Stimulated activated CD4-positive, alpha-beta T cell treated with anti-CD3 and anti-CD28 coated beads, Interleukin-12 subunit alpha, Interleukin-12 subunit beta, amount 100 ng/mL, for 48 hours (primary cell): ENCODE measurements at regions not wholly inside any gene's neighbourhood (a gene's known extent, or its start where the extent isn't known, plus 50 kb on each side); places are given as distances from the start of the nearest gene placed in this dataset.

Experiments used
- DNase-seq, 3 donors: peaks; one replicate each; pipeline ENCODE4 v3.0.0-alpha.2; 2020; ENCODE audit warnings: low read depth in 2 of 3, low spot score in 1 of 3

DNA sequence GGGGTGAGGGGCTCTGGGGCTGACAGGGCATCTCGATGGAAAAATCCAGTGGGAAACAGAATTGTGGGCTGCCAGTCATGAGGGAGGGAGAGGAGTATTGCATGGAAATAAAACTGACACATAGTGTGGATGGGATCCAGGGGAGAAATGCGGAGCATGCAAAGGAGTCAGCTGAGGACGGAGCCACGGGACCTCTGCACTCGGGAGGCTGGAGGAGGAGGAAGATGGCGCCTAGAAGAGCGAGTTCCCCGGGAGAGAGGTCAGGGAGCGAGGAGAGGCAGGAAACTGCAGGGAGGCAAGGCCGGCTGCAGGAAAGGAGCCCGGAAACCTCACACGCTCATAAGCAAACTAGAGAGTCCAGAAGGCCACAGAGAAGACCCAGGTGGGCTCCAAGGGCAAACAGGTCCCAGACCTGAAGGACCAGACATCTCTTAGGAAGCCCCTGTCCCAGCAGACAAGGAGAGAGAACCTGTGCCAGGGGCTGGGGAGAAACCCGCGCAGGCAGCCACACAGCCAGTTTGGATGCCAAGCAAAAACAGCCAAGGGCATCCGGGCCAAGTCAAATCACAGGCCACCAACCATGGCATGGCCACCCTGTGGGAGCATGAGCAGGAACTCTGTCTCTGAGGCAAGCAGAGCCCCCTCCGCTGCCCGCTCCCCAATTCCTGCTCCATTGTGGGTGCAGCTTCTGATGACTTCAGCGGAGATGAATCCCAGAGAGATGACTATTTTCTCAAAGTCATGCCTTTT, 218.8 kb upstream of the ID2 start:
- no peak for DNase-seq

DNA sequence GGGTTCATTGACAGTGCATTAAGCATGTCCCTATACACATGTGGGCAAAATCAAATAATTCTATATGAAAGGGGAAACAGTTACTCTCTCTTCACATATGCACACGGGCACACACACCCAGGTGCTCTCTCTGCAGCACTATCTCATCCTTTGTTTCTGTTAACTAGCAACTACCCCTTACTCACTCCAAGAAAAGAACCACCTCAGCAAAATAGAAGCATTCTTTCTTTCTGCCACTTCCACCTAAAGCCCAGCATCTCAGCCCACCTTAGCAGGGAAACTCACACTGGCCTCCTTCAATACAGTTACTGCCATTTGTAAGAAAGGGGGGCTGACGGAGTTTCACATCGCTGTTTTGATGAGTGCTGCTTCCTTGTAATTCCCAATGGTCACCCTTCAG, 216.3 kb upstream of the ID2 start:
- no peak for DNase-seq

DNA sequence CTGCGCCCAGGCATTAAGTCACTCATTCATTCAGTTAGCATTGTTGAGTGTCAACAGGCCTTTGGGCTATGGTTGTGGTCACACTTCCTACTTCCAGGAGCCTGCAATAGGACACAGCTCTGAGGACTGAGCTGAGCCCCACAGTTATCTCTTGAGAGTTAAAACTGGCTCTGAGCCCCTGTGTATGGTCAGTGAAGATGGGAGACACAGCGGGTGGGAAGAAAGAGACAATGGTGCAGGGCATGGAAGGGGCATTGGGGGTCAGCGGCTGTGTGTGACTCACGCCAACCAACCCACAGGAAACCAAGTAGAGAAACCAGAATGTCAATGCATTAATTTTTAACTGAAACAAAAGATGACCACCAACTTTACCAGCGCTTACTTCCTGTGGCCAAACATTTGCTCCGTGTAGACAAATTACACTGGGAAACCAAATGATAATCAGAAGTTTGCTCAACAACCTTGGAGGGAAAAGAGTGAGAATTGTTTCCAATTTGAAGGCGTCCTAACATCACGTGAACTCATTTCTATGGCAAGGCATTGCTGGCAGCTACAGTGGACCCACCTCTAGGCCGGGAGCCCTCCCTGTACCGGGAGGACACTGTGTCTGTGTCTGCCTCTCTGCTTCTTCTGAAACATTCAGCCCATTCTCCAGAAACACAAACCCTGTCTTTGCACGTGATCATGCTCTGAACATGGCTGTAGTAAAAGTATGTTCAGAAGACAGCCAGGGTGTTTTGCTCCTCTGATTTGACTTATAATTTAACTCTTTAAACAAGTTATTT, 212.0 kb upstream of the ID2 start:
- DNase-seq = no peak

DNA sequence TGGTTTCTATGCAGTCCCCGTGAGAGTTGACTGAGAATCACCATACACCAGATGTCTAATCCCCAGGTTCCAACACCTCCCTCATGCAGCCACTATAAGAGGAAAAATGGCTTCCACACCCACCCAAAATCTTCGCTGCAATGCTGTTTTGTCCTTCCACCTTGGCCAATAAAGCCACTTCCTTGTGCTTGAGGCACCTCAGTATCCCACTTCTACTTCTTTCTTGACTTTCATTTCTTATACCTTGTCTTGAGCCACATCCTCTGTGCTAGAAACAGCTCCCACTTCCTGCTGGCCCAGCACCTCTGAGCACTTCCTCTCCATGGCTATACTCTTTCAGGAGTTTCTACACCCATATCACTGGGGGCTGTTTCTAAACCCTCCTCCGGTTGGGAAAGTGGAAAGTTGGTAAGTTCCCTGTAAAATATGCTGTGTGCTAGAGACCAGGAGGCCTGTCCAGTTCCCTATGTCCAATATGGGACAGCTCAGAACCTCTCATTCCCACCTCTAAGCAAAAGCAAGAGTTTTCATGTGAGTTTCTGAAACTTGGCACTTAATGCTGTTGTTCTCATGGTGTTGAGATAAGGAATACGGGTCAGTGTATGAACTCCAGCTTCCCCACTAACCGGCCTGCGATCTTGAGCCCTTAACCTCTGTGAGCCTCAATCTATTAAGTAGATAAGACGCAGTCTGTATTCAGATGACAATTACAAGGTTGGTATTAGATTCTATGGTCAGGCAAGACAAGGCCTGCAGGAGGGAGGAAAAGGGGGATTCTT, 209.1 kb upstream of the ID2 start:
- DNase-seq = no peak

DNA sequence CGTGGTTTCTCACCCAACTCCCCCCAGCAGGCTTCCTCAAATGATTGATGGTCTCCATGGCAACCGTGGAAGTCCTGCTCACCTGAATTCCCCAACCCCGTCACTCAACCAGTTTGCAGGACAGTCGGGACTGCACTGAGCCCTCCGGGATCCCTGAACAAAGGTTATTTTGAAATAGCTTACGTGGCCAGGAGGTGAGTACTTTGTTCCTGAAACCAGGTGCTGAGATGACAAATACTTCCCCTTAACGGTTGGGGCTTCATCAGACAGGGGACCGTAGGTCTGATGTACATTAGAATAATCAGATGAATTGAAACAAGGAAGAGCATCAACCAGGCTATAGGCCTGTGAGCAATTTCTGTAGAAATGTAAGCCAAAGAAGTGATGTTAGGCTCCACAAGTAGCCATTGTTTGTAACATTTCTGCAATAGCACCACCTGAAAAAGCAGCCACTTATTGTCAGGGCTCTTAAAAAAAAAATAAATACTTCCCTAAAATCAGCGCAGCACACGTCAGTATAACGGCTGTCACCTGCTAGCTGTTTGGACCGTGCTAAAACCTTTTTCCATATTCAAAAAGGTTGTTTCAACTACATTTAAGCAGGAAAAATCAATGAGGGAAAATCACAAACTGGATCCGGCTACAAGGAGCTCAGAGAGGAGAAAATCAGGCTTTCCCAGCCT, 206.4 kb upstream of the ID2 start:
- peak in 2 of 3 donors; percentile 31 to 48 for DNase-seq

DNA sequence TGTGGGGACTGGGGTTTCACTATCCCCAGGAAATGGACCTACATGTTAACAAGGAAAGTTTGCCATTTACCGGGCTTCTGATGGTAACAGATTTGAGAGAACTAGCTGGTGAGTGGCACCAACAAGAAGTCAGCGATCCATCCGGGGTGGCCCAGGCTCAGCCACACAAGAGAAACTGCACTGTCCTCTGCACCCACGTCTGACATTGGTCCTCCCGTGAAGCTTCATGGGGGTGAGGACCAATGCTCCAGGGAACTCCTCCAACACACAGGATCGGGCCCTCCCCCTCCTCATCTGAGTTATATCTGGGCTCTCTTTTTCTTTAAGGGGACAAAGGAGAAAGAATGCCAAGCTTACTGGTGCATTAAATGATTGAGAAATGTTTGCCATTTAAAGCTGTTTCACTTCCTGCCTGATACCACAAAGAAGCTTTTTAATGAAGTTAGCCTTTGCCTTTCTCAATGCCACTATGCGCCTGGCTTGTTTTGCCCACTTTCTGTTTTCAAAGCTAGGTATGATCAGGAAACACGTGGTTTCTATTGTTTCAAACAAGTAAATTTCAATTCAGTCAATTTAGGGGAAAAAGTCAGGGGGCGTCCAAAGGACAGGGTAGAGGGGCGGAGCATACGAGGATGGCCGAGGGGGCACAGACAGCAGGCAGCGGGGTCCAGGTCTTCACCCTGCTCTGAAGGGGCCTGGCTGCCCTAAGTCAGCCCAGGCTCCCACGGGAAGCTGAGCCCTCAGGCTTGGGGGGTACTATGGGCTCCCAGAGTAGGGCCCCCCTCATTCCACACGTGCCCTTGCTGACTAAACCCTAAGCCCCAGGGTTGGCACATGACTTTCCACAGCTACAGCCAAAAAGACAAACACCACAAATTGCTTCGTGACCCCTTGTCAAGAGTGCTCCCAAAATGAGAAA, 204.0 kb upstream of the ID2 start:
- no peak for DNase-seq

DNA sequence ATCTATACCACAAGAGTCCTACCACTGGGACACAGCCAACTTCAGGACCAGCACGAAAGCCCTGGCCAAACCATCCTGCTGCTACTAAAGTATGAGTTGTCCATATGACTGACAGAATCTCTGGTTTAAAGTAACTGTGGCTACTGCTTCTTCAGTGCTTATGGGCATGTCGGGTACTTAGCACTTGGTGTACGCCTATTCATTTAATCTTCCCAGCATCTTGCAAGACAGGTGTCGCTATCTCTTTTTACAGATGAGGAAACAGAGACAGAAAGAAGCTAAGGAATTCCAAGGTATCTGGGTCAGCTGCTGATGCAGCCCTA, 203.4 kb upstream of the ID2 start:
- DNase-seq = no peak

DNA sequence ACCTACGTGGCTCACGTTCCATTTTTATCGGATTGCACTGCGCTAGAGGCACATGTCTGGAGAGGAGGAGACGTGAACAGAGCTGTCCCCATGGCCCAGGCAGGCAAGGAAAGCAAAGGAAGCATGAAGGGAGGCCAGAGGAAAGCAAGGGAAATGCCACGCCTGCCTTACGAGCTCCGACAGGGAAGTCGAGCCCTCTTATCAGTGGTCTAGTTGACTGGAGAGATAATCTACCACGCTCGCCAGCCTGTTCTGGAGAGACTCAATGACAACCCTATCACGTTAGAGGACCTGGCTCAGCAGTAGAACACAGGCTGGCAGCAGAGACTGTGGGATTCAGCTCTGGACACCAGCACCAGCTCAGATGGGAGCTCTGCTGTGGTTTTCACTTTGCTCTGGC, 202.6 kb upstream of the ID2 start:
- no peak for DNase-seq

DNA sequence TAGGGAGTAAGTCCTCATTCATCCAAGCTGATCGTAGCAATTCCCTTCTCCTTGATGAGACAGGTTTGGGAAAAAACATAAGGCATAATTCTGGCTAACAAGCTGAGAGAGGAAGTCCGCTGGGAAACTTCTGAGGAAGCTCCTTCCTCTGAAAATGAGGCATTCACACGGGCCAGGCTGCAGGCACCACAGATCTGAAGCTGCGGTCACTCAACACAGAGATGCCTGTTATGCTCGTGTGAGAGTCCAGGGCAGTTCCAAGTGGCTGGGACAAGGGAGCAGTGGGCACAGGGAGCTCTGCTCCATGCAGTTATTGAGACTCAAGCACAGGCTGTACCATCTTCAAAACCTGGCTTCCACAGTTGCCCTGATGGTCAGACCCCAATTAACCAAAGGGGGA, 200.9 kb upstream of the ID2 start:
- DNase-seq = no peak

DNA sequence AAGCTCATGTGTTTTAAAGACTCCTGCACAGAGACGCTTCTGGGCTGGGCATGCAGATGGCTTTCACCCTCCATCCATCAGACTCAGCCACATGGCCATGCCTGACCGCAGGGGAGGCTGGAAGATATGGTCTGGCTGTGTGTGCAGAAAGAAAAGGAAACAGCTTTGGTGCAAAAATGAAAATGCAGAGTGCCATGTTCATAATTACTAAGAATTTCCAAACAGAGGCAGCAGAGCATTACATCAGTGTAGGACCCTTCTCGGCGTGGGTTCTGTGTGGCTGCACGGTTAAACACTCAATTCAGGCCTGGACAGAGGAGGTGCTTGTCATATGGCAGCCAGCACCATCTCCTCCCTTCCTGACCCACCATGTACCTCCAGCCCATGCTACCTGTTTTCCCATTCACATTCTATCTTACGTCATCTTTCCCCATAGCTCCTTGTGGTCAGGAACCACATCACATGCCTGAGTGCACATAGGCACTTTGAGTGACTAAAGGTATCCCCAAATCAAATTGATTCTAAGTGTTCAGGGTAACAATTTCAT, 200.3 kb upstream of the ID2 start:
- DNase-seq = peak in 2 of 3 donors; percentile 34 to 44

DNA sequence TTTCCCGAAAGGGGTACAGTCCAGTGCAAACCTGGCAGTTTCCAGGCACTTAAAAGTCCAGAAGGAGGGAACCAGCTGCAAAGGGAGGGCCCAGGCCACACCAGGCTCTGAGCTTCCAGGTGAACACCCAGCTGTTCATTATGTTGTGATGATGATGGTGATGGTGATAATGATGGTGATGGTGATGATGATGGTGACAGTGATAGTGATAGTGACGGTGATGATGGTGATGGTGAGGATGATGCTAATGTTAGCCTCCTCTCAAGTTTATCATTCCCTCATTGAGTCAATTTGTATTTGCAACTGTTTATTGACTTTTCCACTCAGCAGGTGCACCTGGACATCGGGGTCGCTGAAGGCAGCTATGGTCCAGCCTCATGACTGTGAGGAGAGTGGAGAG, 199.4 kb upstream of the ID2 start:
- DNase-seq = no peak

DNA sequence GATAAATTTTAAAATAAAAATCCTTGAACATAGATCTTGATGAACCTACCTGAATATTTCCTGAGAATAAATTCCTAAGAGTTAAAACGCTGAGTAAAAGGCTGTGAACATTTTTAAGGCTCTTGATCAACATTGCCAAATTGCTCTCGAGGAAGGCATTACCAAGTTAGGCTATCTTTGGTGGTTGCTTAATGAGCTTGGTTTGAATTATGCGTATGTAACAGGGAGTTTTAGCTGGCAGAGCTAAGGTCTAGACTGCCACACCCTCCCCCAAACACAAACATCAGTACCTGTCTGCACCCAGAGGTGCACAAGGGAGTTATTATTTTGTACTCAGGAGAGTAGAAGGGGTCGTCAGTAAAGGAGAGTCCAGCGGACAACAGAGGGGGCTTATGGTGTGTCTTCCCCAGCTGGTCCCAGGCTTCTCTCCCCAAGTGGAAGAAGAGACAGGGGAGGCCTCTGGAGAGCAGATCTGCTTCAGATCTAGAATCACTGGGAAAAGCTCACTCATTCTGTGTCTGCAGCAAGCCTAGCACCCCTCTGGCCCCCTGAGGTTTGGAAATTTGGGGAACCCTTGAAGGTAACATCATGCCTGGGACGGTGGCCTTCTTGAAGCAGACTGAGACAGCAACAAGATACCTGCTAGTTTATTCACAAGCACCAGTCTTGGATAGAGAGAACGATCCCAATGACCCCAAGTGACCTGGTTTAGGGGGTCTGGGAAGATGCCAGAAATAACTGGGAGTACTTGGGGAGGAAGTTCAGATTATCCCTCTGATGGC, 197.2 kb upstream of the ID2 start:
- DNase-seq = no peak

DNA sequence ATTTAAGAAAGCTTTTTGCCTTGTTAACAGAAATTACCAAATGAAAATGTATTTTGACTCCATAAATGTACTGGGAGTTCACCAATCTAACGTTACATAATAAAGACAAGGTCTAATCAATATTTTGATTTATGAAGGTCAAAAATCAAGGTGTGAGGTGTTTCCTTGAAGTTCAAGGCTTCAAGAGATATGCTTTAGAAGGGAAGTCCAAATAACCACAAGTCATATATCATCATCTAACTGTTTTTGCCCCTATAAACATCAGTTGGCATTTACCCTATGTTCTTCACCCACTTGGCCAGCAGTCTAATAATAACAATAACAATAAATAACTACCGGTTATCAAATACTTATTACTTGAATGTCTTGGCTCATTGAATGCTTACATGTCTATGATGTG, 196.1 kb upstream of the ID2 start:
- no peak for DNase-seq

DNA sequence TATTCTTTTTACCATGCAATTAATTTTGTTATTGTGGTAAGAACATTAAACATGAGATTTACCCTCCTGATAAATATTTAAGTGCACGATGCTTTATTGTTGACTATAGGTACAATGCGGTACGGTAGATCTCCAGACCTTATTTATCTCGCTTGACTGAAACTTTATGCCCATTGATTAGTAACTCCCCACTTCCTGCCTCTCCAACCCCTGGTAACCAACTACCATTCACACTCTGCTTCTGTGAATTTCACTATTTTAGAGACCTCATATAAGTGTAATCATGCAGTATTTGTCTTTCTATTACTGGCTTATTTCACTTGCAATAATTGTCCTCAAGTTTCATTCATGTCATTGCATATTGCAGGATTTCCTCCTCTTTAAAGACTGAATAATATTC, 195.7 kb upstream of the ID2 start:
- no peak for DNase-seq

DNA sequence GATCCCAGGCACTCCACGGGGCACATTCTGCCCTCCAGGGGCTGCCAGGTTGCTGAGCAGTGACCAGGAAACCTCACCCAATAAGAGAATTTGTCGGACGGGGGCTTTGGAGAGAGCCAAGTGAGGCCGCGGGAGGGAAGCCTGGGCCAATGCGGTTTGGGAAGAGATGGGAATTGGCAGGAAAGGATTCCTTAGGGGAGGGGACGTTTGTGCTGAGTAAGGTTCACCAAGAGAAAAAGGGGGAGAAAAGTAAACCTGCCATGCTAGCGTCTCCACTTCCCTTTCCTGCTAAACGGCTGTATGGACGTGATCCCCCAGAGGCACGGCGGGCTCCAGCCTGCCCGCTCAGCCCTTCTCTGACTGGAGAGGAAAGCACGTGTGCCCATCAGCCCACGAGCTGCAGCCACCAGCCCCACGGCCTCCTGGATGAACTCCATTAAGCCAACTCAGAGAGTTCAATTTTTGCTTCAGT, 194.4 kb upstream of the ID2 start:
- no peak for DNase-seq

DNA sequence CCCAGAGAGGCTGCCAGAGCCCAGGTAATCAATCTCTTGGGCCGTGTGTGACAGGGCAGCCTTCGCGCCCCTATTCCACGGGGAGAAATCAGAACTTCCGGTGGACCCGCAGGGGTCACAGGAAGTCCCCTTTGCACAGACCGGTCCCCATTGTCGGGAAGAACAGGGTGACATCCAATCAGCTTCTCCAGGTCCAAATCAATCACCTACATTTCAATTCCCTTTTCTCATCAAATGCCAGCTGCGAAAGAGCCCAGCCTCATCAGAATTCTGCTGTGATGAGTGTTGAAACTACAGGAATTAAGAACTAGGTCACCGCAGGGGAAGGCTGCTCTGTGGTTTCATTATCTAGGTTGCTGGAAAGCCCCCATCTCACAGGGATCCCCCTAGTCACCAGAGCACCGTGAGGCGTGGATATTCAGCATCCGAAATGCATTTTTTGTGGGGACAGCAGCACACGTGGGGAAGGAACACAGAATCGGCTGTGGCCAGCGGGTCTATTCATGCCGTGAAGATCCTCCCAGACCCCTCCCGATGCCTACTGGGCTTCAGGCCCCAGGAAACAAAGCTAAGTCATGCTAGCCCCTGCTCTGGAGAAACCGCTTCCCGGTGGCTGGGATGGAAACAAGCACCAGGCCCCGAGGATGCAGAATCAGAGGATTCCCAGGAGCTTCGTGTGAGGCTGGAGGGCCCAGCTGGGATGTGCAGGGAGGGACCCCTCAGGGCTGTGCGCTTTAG, 193.7 kb upstream of the ID2 start:
- DNase-seq = peak; percentile 47 to 62 (median 58)

DNA sequence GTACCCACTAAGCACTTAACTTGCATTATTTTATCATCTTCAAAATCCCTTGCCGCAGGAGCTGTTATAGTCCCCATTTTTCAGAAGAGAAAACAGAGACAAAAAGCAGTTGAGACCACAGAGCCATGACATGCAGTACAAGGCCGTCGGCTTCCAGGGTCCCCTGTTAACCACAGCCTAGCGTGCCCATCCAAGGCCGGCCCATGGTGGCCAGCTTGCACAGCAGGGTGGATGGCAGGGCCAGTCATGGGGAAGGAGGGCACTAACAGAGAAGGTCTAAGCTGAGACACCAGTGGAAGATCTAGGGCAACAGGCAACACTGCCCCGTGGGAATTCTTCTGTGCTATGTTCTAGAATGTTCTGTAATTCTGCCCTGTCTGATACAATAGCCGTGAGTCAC, 192.6 kb upstream of the ID2 start:
- DNase-seq = no peak

DNA sequence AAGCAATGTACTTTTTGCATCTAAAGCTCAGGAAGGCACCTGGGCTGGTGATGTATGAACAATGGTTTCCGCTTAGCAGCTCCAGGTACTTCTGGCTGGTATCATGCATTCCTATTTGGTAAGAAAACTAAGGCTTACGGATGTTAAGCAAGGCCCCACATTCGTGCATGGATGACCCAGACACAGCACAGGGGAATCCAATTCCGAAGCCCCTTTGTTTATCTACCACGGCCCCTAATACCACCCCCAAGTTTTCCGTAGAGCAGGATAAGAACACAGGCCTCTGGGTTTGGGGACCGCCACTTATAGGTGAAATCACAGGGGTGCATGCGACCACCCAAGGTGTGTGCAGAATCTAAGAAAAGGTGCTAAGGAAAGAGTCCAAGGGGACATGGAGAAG, 192.1 kb upstream of the ID2 start:
- no peak for DNase-seq
